ENCODE measurements at regions not wholly inside any gene's neighbourhood (a gene's known extent, or its start where the extent isn't known, plus 50 kb on each side); places are given as distances from the start of the nearest gene placed in this dataset.

DNA sequence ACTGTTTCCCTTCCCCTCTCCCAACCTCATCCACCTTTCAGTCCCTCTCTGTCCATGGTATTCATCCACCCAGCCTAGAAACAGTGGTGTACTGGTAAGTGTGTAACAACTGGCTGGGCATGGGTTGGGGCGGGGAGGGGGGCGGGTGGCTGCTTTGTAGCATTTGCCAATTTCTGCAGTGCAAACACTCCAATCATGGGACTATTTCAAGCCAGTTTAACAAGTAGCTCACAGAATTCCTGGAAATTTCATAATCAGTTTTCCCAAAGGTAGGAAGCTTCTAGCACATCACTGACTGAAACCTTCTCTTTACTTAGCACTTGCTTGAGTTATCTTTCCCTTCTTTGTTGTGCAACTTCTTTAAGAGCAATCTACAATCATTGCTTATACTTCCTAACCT is 100.8 kb upstream of the WASF3 start:
- Histone ChIP-seq H3K4me1 (ENCODE audit: control insufficient read depth, insufficient read depth, low read length) (no peaks in the 10 kb centered on the region), H3K4me3 (ENCODE audit: low read length) (no peak overlapping the region), H3K36me3 (ENCODE audit: control insufficient read depth, insufficient read depth, low read length) (no peaks in the 10 kb centered on the region), H3K27ac (ENCODE audit: low read length) (no peak overlapping the region), H3K9me3 (ENCODE audit: control insufficient read depth, low read depth, low read length) (no peaks in the 10 kb centered on the region), H3K27me3 (ENCODE audit: control insufficient read depth, insufficient read depth, low read length) (no peaks in the 10 kb centered on the region)
- no peak for DNase-seq
- no CpG with 5 or more reads among the region's 2 CpGs for WGBS (ENCODE audit: insufficient coverage, low lambda C conversion rate)

- Histone ChIP-seq H3K9me3 (ENCODE audit: control insufficient read depth, low read depth, low read length) (no peaks in the 10 kb centered on the region), H3K27me3 (ENCODE audit: control insufficient read depth, insufficient read depth, low read length) (no peaks in the 10 kb centered on the region), H3K36me3 (ENCODE audit: control insufficient read depth, insufficient read depth, low read length) (no peaks in the 10 kb centered on the region), H3K4me1 (ENCODE audit: control insufficient read depth, insufficient read depth, low read length) (no peaks in the 10 kb centered on the region), H3K4me3 (ENCODE audit: low read length) (no peak overlapping the region), H3K27ac (ENCODE audit: low read length) (no peak overlapping the region)
- no peak for DNase-seq
Observed at GRCh38 chr13:26457212-26457611, 100.3 kb upstream of the WASF3 start.

- H3K27me3 ChIP-seq (ENCODE audit: control insufficient read depth, insufficient read depth, low read length), result no peaks in the 10 kb centered on the region
- no peak for DNase-seq
- H3K36me3 ChIP-seq (ENCODE audit: control insufficient read depth, insufficient read depth, low read length), result no peaks in the 10 kb centered on the region
- H3K27ac ChIP-seq (ENCODE audit: low read length), result no peak overlapping the region
- H3K9me3 ChIP-seq (ENCODE audit: control insufficient read depth, low read depth, low read length), result no peaks in the 10 kb centered on the region
- no peaks in the 10 kb centered on the region for H3K4me1 ChIP-seq (ENCODE audit: control insufficient read depth, insufficient read depth, low read length)
- no CpG with 5 or more reads among the region's 10 CpGs for whole genome bisulfite sequencing (ENCODE audit: insufficient coverage, low lambda C conversion rate)
- H3K4me3 ChIP-seq (ENCODE audit: low read length), result no peak overlapping the region
Observed at GRCh38 chr13:26458196-26458749, 99.2 kb upstream of the WASF3 start.

GRCh38 chr13:26459276-26460131 is 98.0 kb upstream of the WASF3 start:
- no peaks in the 10 kb centered on the region for H3K36me3 ChIP-seq (ENCODE audit: control insufficient read depth, insufficient read depth, low read length)
- H3K4me1 ChIP-seq (ENCODE audit: control insufficient read depth, insufficient read depth, low read length), result no peaks in the 10 kb centered on the region
- no peak for DNase-seq
- H3K27me3 ChIP-seq (ENCODE audit: control insufficient read depth, insufficient read depth, low read length), result peaks cover 3% of the 10 kb centered on the region
- 94% methylated on average over 2 of the region's 9 CpGs for WGBS (ENCODE audit: insufficient coverage, low lambda C conversion rate)
- no peak overlapping the region for H3K27ac ChIP-seq (ENCODE audit: low read length)
- no peaks in the 10 kb centered on the region for H3K9me3 ChIP-seq (ENCODE audit: control insufficient read depth, low read depth, low read length)
- H3K4me3 ChIP-seq (ENCODE audit: low read length), result no peak overlapping the region

DNA sequence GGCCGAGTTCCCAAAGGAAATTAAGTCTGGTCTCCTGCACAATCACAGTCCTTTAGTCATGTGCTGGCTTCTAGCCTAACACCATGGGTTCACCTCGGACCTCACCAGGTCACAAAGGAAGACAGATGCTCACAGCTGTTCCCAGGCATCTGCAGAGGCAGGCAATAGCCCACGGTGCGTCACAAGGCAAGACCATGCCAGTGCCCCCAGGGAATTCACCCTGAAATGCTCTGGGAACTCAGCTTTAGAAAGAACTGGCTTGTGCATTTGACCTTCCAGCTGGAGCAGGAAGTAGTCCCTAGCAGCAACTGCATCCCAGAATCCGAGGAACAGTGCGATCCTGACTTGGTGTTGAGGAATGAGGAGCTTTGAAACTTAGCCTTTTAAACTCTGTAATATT is 96.8 kb upstream of the WASF3 start:
- Histone ChIP-seq H3K27ac (ENCODE audit: low read length) (no peak overlapping the region), H3K36me3 (ENCODE audit: control insufficient read depth, insufficient read depth, low read length) (no peaks in the 10 kb centered on the region), H3K27me3 (ENCODE audit: control insufficient read depth, insufficient read depth, low read length) (peaks cover 3% of the 10 kb centered on the region), H3K9me3 (ENCODE audit: control insufficient read depth, low read depth, low read length) (no peaks in the 10 kb centered on the region), H3K4me1 (ENCODE audit: control insufficient read depth, insufficient read depth, low read length) (no peaks in the 10 kb centered on the region), H3K4me3 (ENCODE audit: low read length) (no peak overlapping the region)
- DNase-seq, result no peak
- no CpG with 5 or more reads among the region's 6 CpGs for WGBS (ENCODE audit: insufficient coverage, low lambda C conversion rate)

GRCh38 chr13:26463296-26463695 is 94.2 kb upstream of the WASF3 start:
- DNase-seq, result no peak
- Histone ChIP-seq H3K27me3 (ENCODE audit: control insufficient read depth, insufficient read depth, low read length) (peaks cover 4% of the 10 kb centered on the region), H3K4me1 (ENCODE audit: control insufficient read depth, insufficient read depth, low read length) (no peaks in the 10 kb centered on the region), H3K27ac (ENCODE audit: low read length) (no peak overlapping the region), H3K36me3 (ENCODE audit: control insufficient read depth, insufficient read depth, low read length) (no peaks in the 10 kb centered on the region), H3K4me3 (ENCODE audit: low read length) (no peak overlapping the region), H3K9me3 (ENCODE audit: control insufficient read depth, low read depth, low read length) (no peaks in the 10 kb centered on the region)
- WGBS (ENCODE audit: insufficient coverage, low lambda C conversion rate), result no CpG with 5 or more reads among the region's 6 CpGs

- Histone ChIP-seq H3K4me3 (ENCODE audit: low read length) (no peak overlapping the region), H3K36me3 (ENCODE audit: control insufficient read depth, insufficient read depth, low read length) (no peaks in the 10 kb centered on the region), H3K27ac (ENCODE audit: low read length) (no peak overlapping the region), H3K4me1 (ENCODE audit: control insufficient read depth, insufficient read depth, low read length) (no peaks in the 10 kb centered on the region), H3K9me3 (ENCODE audit: control insufficient read depth, low read depth, low read length) (no peaks in the 10 kb centered on the region), H3K27me3 (ENCODE audit: control insufficient read depth, insufficient read depth, low read length) (peaks cover 8% of the 10 kb centered on the region)
- no peak for DNase-seq
- no CpG with 5 or more reads among the region's 5 CpGs for WGBS (ENCODE audit: insufficient coverage, low lambda C conversion rate)
Observed at GRCh38 chr13:26463848-26464247, 93.6 kb upstream of the WASF3 start.

GRCh38 chr13:26465514-26465913 is 92.0 kb upstream of the WASF3 start:
- Histone ChIP-seq H3K4me1 (ENCODE audit: control insufficient read depth, insufficient read depth, low read length) (no peaks in the 10 kb centered on the region), H3K27ac (ENCODE audit: low read length) (no peak overlapping the region), H3K4me3 (ENCODE audit: low read length) (no peak overlapping the region), H3K9me3 (ENCODE audit: control insufficient read depth, low read depth, low read length) (no peaks in the 10 kb centered on the region), H3K36me3 (ENCODE audit: control insufficient read depth, insufficient read depth, low read length) (no peaks in the 10 kb centered on the region), H3K27me3 (ENCODE audit: control insufficient read depth, insufficient read depth, low read length) (peaks cover 8% of the 10 kb centered on the region)
- no CpG with 5 or more reads among the region's 12 CpGs for WGBS (ENCODE audit: insufficient coverage, low lambda C conversion rate)
- no peak for DNase-seq

DNA sequence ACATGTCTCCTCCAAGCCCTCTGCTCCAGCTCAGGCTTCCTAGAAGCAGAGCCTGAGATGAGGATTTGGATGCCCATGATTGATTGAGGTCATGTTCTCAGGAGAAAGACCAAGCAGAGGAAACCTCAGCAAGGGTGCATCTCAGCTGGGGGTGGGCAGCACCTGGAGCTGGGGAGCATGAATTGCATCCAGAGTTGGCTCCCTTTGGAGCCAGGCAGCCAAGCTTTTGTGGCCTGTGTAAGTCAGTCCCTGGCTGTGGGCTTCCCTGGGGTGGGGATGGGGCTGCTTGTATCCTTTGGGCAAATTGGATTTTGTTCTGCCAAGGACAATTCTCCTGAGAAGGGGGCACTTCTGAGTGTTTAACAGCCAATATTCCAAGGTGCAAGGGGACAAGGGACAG is 91.5 kb upstream of the WASF3 start:
- no peaks in the 10 kb centered on the region for H3K36me3 ChIP-seq (ENCODE audit: control insufficient read depth, insufficient read depth, low read length)
- H3K4me3 ChIP-seq (ENCODE audit: low read length), result no peak overlapping the region
- DNase-seq, result no peak

DNA sequence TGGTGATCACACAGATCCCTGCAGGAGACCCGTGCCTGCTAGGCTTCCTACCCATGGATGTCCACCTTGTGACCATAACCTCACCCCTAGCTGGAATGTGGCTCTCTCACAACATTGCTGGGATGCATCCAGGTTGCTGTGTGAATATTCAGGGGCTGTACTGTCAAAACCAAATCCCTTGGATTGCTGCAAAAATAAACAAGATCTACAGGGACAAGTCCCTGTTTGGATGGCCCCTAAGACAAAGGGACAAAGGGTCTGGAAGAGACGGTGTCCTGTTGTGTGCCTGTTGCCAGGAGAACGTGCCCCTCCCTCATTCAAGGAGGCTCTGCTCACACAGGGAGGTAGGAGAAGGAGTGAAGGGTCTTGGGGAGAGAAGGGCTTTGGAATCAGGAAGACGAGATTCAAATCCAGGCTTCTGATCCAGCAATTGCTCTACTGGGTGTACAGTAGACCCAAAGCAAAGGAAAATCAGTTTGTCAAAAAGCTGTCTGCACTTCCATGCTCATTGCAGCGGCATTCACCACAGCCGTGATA is 89.2 kb upstream of the WASF3 start:
- WGBS (ENCODE audit: insufficient coverage, low lambda C conversion rate), result no CpG with 5 or more reads among the region's 6 CpGs
- peaks cover 8% of the 10 kb centered on the region for H3K27me3 ChIP-seq (ENCODE audit: control insufficient read depth, insufficient read depth, low read length)
- no peaks in the 10 kb centered on the region for H3K9me3 ChIP-seq (ENCODE audit: control insufficient read depth, low read depth, low read length)
- DNase-seq, result no peak
- H3K4me1 ChIP-seq (ENCODE audit: control insufficient read depth, insufficient read depth, low read length), result no peaks in the 10 kb centered on the region
- H3K27ac ChIP-seq (ENCODE audit: low read length), result no peak overlapping the region
- no peaks in the 10 kb centered on the region for H3K36me3 ChIP-seq (ENCODE audit: control insufficient read depth, insufficient read depth, low read length)
- H3K4me3 ChIP-seq (ENCODE audit: low read length), result no peak overlapping the region

More for the DNA sequence above, 91.5 kb upstream of the WASF3 start:
- Histone ChIP-seq H3K27me3 (ENCODE audit: control insufficient read depth, insufficient read depth, low read length) (peaks cover 8% of the 10 kb centered on the region), H3K4me1 (ENCODE audit: control insufficient read depth, insufficient read depth, low read length) (no peaks in the 10 kb centered on the region), H3K9me3 (ENCODE audit: control insufficient read depth, low read depth, low read length) (no peaks in the 10 kb centered on the region), H3K27ac (ENCODE audit: low read length) (no peak overlapping the region)

DNA sequence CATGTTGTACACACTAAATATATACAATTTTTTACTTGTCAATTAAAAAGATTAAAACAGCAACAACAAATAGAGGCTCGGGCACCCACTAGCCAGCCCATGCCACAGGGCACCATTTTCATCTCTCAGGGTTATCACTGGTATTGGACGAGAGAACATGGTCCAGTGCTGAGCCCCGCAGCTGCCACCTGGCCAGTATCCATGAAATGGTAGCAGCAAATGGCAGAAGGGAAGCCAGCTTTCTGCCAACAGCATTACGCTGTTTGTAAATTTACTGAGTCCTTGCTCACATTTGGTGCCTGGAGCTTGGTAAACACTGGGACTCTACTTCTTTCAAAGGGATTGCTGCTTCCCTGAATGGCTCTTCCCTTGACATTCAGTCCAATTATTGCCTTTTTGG is 87.9 kb upstream of the WASF3 start:
- Histone ChIP-seq H3K4me1 (ENCODE audit: control insufficient read depth, insufficient read depth, low read length) (no peaks in the 10 kb centered on the region), H3K27me3 (ENCODE audit: control insufficient read depth, insufficient read depth, low read length) (peaks cover 12% of the 10 kb centered on the region), H3K36me3 (ENCODE audit: control insufficient read depth, insufficient read depth, low read length) (no peaks in the 10 kb centered on the region), H3K9me3 (ENCODE audit: control insufficient read depth, low read depth, low read length) (no peaks in the 10 kb centered on the region), H3K27ac (ENCODE audit: low read length) (no peak overlapping the region), H3K4me3 (ENCODE audit: low read length) (no peak overlapping the region)
- no CpG with 5 or more reads among the region's 4 CpGs for WGBS (ENCODE audit: insufficient coverage, low lambda C conversion rate)
- no peak for DNase-seq
